Lung (tissue), 11 donors: ENCODE measurements at regions not wholly inside any gene's neighbourhood (a gene's known extent, or its start where the extent isn't known, plus 50 kb on each side); places are given as distances from the start of the nearest gene placed in this dataset.

Experiments used
- ATAC-seq: fragments of 200-7000 bp; cut with Tn5 transposase; one replicate; pipeline ENCODE4 v1.9.1; 2020; ENCODE audit warnings: moderate number of reproducible peaks; ENCODE audit not compliant: insufficient read depth, low FRiP score
- DNase-seq, 3 donors: peaks; one replicate each; pipeline ENCODE4 v3.0.0-alpha.2; 2013 to 2017
- H3K27ac ChIP-seq, 2 donors: one replicate each; pipeline ENCODE4 v1.5.1; 2013; ENCODE audit warnings: mild to moderate bottlenecking in 2 of 2, moderate library complexity in 2 of 2, control low read depth in 1 of 2, inconsistent platforms in 1 of 2, low read depth in 1 of 2, low read length in 1 of 2
- H3K27me3 ChIP-seq, 3 donors: one replicate each; pipeline ENCODE4 v1.5.1; 2013; ENCODE audit warnings: low read length in 2 of 3; ENCODE audit not compliant: control insufficient read depth in 3 of 3, insufficient read depth in 3 of 3
- H3K36me3 ChIP-seq, 4 donors: one replicate each; pipeline ENCODE4 v1.5.1; 2013; ENCODE audit warnings: low read length in 4 of 4, mild to moderate bottlenecking in 1 of 4, moderate library complexity in 1 of 4; ENCODE audit not compliant: control insufficient read depth in 4 of 4, insufficient read depth in 4 of 4
- H3K4me1 ChIP-seq, 5 donors: one replicate each; pipeline ENCODE4 v1.5.1; 2013; ENCODE audit warnings: low read length in 5 of 5, mild to moderate bottlenecking in 2 of 5, moderate library complexity in 1 of 5; ENCODE audit not compliant: control insufficient read depth in 5 of 5, insufficient read depth in 5 of 5
- H3K4me3 ChIP-seq: one replicate; pipeline ENCODE4 v1.5.1; 2013; ENCODE audit warnings: mild to moderate bottlenecking, control low read depth, moderate library complexity
- H3K9ac ChIP-seq, 2 donors: one replicate each; pipeline ENCODE4 v1.5.1; 2013; ENCODE audit warnings: low read length in 2 of 2, control low read depth in 1 of 2; ENCODE audit not compliant: insufficient read depth in 1 of 2
- H3K9me3 ChIP-seq, 4 donors: one replicate each; pipeline ENCODE4 v1.5.1; 2013; ENCODE audit warnings: low read length in 3 of 4, mild to moderate bottlenecking in 1 of 4, moderate library complexity in 1 of 4; ENCODE audit not compliant: control insufficient read depth in 4 of 4, insufficient read depth in 3 of 4
- CTCF ChIP-seq: IDR thresholded peaks from 2 replicates; pipeline ENCODE4 v1.5.1; 2012; ENCODE audit warnings: mild to moderate bottlenecking; ENCODE audit errors: control extremely low read depth, extremely low read depth
- WGBS, 2 donors: extraction: QIAGEN DNeasy Blood & Tissue Kit; methylation state at CpG; one replicate each; pipeline ENCODE4 v1.1.7; 2013; 5-methylcytosine and 5-hydroxymethylcytosine counted together
- donor health status: control.
- donor health status: control.
- donor health status: Bipolar disorder and iron deficiency.
- donor health status: healthy.
- donor health status: DM: yes; HTN: yes; CAD: no.

- TF ChIP-seq CTCF: no peak
- no peak overlapping the region for H3K9ac ChIP-seq
- DNase-seq: peak in 2 of 3 donors; percentile 51 to 75
- 59 to 74% methylated on average over 7 of the region's 7 CpGs for WGBS, 2 donors
- peaks cover 0 to 5% (median 0%) of the 10 kb centered on the region in 4 donors for H3K9me3 ChIP-seq
- H3K4me1 ChIP-seq: peaks cover 0 to 22% (median 14%) of the 10 kb centered on the region in 5 donors
- H3K36me3 ChIP-seq: no peaks in the 10 kb centered on the region
- H3K27ac ChIP-seq: peak overlapping the region in 1 of 2 donors; percentile 67
- H3K4me3 ChIP-seq: no peak overlapping the region
- ATAC-seq: peak; percentile 43
- no peaks in the 10 kb centered on the region for H3K27me3 ChIP-seq
These were observed 118.8 kb downstream of the SMIM20 start for GRCh38 chr4:26032630-26033317.

GRCh38 chr4:26033389-26033788 is 119.4 kb downstream of the SMIM20 start:
- Histone ChIP-seq H3K9me3 (peaks cover 0 to 5% (median 0%) of the 10 kb centered on the region in 4 donors), H3K4me1 (peaks cover 0 to 22% (median 14%) of the 10 kb centered on the region in 5 donors), H3K9ac (no peak overlapping the region), H3K4me3 (no peak overlapping the region), H3K27ac (no peak overlapping the region), H3K36me3 (no peaks in the 10 kb centered on the region), H3K27me3 (no peaks in the 10 kb centered on the region)
- ATAC-seq (no peak), DNase-seq (no peak)
- 96 to 97% methylated on average over 1 of the region's 1 CpG for WGBS, 2 donors
- no peak for TF ChIP-seq CTCF

- H3K9me3 ChIP-seq: peaks cover 0 to 5% (median 0%) of the 10 kb centered on the region in 4 donors
- TF ChIP-seq CTCF: no peak
- peaks cover 0 to 24% (median 18%) of the 10 kb centered on the region in 5 donors for H3K4me1 ChIP-seq
- H3K27ac ChIP-seq: no peak overlapping the region
- 56 to 83% methylated on average over 2 of the region's 2 CpGs for WGBS, 2 donors
- no peaks in the 10 kb centered on the region for H3K27me3 ChIP-seq
- no peak overlapping the region for H3K4me3 ChIP-seq
- ATAC-seq (no peak), DNase-seq (no peak)
- no peak overlapping the region for H3K9ac ChIP-seq
- H3K36me3 ChIP-seq: no peaks in the 10 kb centered on the region
These were observed 120.8 kb downstream of the SMIM20 start for GRCh38 chr4:26034849-26035248.

GRCh38 chr4:26035921-26036320 is 121.9 kb downstream of the SMIM20 start:
- Histone ChIP-seq H3K4me3 (no peak overlapping the region), H3K9ac (no peak overlapping the region), H3K36me3 (no peaks in the 10 kb centered on the region), H3K27me3 (no peaks in the 10 kb centered on the region), H3K9me3 (peaks cover 0 to 5% (median 0%) of the 10 kb centered on the region in 4 donors), H3K4me1 (peaks cover 0 to 29% (median 20%) of the 10 kb centered on the region in 5 donors), H3K27ac (no peak overlapping the region)
- no peak for TF ChIP-seq CTCF
- no peak for DNase-seq
- no peak for ATAC-seq
- 83 to 86% methylated on average over 5 of the region's 5 CpGs for WGBS, 2 donors
